GM12872 (cell line): ENCODE measurements at regions not wholly inside any gene's neighbourhood (a gene's known extent, or its start where the extent isn't known, plus 50 kb on each side); places are given as distances from the start of the nearest gene placed in this dataset.

Experiments
- TF ChIP-seq, protein P1 (sequence below): IDR thresholded peaks from 3 replicates; pipeline ENCODE4 v1.5.1; 2011; ENCODE audit warnings: low read depth, mild to moderate bottlenecking, low read length, moderate library complexity; ENCODE audit not compliant: insufficient read depth

DNA sequence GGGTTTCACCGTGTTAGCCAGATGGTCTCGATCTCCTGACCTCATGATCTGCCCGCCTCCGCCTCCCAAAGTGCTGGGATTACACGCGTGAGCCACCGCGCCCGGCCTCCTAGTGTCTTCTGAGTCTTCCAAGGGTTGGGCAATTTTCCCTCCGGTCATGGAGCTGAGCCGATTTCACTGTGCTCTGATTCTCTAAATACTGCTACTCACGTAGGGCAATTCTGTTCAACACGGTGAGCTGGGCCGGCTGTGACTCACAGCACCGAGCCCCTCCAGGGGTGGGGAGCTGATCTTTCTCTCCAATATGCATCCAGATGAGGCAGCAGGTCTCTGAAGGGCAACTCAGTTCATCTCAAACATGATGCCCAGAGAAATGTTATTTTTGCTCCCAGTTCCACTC is 71.6 kb upstream of the CD93 start:
- TF ChIP-seq, protein P1, sequence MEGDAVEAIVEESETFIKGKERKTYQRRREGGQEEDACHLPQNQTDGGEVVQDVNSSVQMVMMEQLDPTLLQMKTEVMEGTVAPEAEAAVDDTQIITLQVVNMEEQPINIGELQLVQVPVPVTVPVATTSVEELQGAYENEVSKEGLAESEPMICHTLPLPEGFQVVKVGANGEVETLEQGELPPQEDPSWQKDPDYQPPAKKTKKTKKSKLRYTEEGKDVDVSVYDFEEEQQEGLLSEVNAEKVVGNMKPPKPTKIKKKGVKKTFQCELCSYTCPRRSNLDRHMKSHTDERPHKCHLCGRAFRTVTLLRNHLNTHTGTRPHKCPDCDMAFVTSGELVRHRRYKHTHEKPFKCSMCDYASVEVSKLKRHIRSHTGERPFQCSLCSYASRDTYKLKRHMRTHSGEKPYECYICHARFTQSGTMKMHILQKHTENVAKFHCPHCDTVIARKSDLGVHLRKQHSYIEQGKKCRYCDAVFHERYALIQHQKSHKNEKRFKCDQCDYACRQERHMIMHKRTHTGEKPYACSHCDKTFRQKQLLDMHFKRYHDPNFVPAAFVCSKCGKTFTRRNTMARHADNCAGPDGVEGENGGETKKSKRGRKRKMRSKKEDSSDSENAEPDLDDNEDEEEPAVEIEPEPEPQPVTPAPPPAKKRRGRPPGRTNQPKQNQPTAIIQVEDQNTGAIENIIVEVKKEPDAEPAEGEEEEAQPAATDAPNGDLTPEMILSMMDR = no peak

GRCh38 chr20:23156842-23157423 is 70.8 kb upstream of the CD93 start:
- TF ChIP-seq, protein P1 = no peak

DNA sequence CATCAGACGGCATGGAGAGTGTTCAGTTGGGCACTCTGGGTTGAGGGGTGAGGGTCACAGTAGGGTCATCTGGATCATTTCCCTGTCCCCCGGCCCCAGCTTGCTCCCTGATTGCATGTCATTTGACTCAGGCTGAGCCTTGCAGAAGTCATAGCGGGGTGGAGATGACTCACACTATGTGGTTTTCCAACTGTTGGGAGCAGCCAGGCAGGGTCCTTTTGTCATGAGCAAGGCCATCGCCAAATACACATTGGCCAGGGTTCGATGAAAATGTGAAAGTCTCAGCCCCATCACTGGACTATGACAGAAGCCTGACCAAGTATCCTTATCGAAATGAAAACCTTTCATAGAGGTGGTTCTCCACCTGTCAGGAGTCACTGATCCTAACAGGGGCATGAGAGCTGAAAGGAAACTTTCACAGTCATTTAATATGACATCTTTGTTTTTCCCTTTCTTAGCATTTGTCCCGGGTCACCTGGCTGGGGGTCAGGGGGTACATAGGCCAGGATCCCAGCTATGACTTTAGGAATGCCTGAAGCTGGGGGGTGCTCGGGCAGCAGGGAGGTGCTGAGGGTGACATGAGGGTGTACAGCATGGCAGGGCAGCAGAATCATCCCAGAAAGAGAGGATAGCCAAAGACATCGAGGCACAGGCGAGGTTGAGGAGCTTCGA is 70.2 kb upstream of the CD93 start:
- TF ChIP-seq, protein P1 = no peak

- TF ChIP-seq, protein P1 = no peak
Observed at GRCh38 chr20:23155141-23155590, 69.0 kb upstream of the CD93 start.

DNA sequence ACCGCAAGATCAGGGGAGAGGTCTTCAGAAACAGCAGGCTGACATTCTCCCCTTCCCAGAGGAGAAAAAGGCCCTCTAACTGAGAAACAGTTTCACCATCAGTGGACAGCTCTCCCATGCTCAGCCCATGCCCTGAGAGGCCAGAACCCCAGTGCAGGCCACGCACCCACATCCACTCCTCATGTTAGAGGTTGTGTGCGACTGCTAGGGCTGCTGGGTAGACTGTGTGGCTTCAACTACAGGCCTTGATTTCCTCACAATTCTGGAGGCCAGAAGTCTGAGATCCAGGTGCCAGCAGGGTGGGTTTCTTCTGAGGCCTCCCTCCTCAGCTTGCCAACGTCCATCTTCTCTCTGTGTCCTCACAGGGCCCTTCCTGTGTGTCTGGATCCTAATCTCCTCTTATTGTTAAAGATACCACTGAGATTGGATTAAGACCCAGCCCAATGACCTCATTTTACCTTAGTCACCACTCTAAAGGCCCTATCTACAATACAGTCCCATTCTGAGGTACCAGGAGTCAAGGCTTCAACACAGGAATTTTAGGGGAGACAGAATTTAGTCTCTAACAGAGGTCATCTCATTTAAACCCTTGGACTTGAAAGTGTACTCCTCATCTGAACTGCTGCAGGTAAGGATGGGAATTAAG is 67.7 kb upstream of the CD93 start:
- TF ChIP-seq, protein P1 = no peak

DNA sequence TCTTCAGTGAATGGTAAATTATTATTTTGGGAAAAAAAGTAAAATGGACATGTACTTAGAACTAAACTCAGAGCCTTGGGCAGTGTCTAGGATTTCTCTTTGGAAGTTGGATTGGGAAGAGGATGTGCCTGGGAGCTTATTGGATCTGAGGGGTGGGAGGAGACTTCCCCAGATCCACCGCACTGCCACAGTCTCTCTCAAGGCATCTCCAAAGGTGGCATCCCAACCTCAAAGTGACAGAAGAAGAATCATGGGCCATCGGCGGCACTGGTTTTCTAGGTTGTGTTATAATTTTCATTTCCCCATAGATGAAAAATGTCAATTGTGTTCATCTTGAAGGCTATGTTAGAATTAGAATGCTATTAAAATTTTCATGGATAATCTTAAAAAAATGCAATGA is 66.8 kb upstream of the CD93 start:
- TF ChIP-seq, protein P1 = no peak

DNA sequence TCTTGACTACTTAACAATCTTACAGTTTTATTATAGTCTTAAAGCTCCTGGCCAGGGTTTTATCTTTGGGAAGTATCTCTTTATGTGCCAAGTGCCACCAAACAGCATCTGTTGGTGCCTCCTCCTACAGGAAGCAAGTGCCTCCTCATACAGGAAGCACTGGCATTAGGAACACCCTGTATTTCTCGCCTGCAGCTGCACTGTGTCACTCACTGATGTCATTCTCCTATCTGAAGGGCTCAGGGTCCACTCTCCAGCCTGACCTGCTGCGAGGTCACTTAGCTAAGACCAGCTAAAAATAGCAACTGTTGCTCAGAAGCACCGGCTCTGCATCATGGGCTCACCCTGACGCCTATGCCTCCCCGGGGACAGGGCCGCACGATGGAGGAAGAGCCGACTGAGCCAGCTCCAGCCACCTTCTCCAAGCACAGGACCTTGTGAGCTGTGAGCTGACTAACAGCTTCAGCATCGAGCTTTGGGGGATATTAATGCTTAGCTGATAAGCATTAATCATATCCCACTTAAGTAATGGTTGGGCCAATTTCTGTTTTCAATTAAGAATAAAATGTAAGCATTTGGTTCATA is 66.3 kb upstream of the CD93 start:
- TF ChIP-seq, protein P1 = no peak
